NB4 (cell line): ENCODE measurements at regions not wholly inside any gene's neighbourhood (a gene's known extent, or its start where the extent isn't known, plus 50 kb on each side); places are given as distances from the start of the nearest gene placed in this dataset.
A peak's percentile ranks its signal among the peaks of the same experiment; 100 is the strongest.

Experiments
- DNase-seq: peaks from one replicate; pipeline ENCODE4 v3.0.0; 2010; ENCODE audit warnings: low read depth
- H3K4me3 ChIP-seq: one replicate; pipeline ENCODE4 v1.5.1; 2011; ENCODE audit warnings: mild to moderate bottlenecking, low read depth, low read length, moderate library complexity
- MAX ChIP-seq: IDR thresholded peaks from 2 replicates; pipeline ENCODE4 v1.6.1; 2011; ENCODE audit warnings: low read depth, low read length
- MYC ChIP-seq: IDR thresholded peaks from 2 replicates; pipeline ENCODE4 v1.6.1; 2011; ENCODE audit warnings: low read depth, low read length
- POLR2A ChIP-seq: IDR thresholded peaks from 2 replicates; pipeline ENCODE4 v1.6.1; 2011; ENCODE audit warnings: mild to moderate bottlenecking; ENCODE audit not compliant: insufficient read length; ENCODE audit errors: extremely low read depth
- TF ChIP-seq, protein P1 (sequence below): IDR thresholded peaks from one replicate; pipeline ENCODE4 v1.5.1; 2012; ENCODE audit warnings: low read depth, low read length

- no peak for DNase-seq
Measured at GRCh38 chr4:135545616-135546317, 1344.2 kb upstream of the PABPC4L start.

DNA sequence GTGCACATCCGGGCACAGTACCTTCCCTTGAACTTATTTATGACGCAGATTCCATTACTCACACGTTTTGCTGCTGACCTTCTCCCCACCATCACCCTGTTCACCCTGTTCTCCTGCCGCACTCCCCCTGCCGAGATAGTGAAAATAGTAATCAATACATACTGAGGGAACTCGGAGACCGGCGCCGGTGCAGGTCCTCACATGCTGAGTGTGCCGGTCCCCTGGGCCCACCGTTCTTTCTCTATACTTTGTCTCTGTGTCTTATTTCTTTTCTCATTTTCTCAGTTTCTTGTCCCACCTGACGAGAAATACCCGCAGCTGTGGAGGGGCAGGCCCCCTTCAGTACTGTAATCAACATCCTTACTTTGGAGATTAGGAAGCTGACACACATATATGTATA lies 1337.1 kb upstream of the PABPC4L start:
- DNase-seq, result no peak
- no peak overlapping the region for H3K4me3 ChIP-seq
- TF ChIP-seq MYC, result no peak
- no peak for TF ChIP-seq MAX
- TF ChIP-seq, protein P1, sequence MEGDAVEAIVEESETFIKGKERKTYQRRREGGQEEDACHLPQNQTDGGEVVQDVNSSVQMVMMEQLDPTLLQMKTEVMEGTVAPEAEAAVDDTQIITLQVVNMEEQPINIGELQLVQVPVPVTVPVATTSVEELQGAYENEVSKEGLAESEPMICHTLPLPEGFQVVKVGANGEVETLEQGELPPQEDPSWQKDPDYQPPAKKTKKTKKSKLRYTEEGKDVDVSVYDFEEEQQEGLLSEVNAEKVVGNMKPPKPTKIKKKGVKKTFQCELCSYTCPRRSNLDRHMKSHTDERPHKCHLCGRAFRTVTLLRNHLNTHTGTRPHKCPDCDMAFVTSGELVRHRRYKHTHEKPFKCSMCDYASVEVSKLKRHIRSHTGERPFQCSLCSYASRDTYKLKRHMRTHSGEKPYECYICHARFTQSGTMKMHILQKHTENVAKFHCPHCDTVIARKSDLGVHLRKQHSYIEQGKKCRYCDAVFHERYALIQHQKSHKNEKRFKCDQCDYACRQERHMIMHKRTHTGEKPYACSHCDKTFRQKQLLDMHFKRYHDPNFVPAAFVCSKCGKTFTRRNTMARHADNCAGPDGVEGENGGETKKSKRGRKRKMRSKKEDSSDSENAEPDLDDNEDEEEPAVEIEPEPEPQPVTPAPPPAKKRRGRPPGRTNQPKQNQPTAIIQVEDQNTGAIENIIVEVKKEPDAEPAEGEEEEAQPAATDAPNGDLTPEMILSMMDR, result no peak

More at GRCh38 chr4:135545616-135546317, 1344.2 kb upstream of the PABPC4L start:
- no peak overlapping the region for H3K4me3 ChIP-seq
- TF ChIP-seq POLR2A (no peak), MAX (no peak), MYC (no peak)
- TF ChIP-seq, protein P1, result no peak

DNA sequence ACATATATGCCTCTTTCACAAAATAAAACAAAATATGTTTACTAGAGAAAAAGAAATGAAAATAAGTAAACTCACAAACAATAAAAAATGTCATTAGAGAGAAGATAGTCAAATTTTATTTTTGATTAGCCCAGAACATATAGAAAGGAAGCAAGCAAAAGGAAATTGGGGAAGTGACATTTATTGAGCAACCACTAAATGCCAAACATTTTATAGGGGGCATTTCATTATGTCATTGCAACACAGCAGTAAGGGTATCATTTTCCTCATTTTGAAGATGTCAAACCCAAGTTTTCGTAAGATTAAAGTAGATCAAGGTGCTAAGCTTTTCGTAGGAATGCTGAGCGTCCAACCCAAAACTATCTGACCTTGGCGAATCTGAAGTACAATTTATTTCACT lies 1331.5 kb upstream of the PABPC4L start:
- peak; percentile 19 for DNase-seq
- H3K4me3 ChIP-seq, result no peak overlapping the region
- no peak for TF ChIP-seq MYC
- TF ChIP-seq, protein P1, result no peak
- no peak for TF ChIP-seq POLR2A
- TF ChIP-seq MAX, result no peak

DNA sequence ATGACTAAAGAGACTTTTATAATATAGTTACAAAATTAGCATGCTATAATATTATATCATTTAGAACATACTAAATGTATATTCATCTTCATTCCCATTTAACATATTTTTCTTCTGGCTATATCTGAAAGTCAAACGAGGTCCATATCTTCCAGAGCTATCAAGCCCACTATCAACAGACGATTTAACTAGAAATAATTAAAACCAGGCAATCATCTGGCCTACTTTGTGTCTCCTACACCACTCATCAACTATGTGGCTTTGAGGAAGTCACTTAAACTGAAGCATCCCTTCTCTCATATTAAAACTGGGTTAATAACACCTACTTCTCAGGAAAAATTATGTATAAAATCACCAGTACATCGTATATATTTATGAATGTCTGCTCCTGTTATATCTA lies 1330.5 kb upstream of the PABPC4L start:
- no peak for DNase-seq
- no peak overlapping the region for H3K4me3 ChIP-seq
- no peak for TF ChIP-seq POLR2A
- TF ChIP-seq, protein P1, result no peak
- no peak for TF ChIP-seq MYC
- no peak for TF ChIP-seq MAX

DNA sequence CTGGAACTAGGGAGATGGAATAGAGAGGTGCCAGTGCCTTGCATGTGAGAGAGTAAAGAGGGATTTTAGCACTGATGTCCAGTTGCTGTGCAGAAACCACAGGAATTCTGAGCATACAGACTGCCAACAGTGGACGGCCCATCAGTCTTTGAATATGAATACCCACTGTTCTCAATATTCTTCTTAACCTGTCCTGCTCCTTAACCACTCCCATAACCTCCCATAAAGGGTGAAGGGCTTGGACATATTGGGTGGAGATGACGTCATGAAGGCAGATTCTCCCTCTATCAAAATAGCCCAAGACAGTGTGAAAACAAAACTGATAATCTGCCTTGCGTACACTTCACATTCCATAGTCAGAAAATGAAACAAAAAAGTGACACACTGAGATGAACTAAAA lies 1313.7 kb upstream of the PABPC4L start:
- H3K4me3 ChIP-seq, result no peak overlapping the region
- no peak for DNase-seq
- TF ChIP-seq POLR2A (no peak), MAX (no peak)

DNA sequence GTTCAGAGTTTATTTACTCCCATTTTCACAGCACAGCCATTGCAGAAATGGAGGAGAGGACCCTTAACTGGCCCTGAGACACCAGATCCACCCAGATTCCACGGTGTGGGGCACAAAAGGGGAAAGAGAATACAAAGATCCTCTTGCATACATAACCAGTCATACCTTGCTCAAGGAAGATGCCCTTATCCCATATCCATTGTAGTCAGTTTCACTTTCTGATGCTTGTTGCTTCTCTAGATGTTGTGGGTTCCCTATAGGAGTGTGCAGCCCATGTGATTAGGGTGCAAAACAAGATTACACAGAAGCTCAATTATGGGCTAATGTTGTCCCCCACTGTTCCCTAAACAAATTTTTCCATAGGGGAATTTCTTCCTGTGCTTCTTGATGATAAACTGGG lies 1309.0 kb upstream of the PABPC4L start:
- DNase-seq, result no peak
- TF ChIP-seq MAX (no peak), POLR2A (no peak), MYC (no peak)
- TF ChIP-seq, protein P1, result no peak
- no peak overlapping the region for H3K4me3 ChIP-seq
